CD4-positive, alpha-beta T cell (primary cell): ENCODE measurements at regions not wholly inside any gene's neighbourhood (a gene's known extent, or its start where the extent isn't known, plus 50 kb on each side); places are given as distances from the start of the nearest gene placed in this dataset.

Source experiments
- ATAC-seq: fragments of 200-7000 bp; cut with Tn5 transposase; one replicate; pipeline ENCODE4 v1.10.0; 2022; ENCODE audit warnings: mild to moderate bottlenecking; ENCODE audit not compliant: poor library complexity
- CTCF ChIA-PET: fragments of 350-600 bp; sonication (Branson Sonifier 250); formaldehyde crosslinking; loops from one replicate; lab custom pipeline; 2021; ENCODE audit warnings: antibody characterized with exemption, inconsistent platforms; lab: Charles Lee
- POLR2A ChIA-PET: fragments of 350-600 bp; sonication (Branson Sonifier 250); formaldehyde crosslinking; loops from one replicate; lab custom pipeline; 2021; ENCODE audit warnings: antibody characterized with exemption, inconsistent platforms; lab: Charles Lee
- DNase-seq, 14 experiments: peaks; one replicate each; pipeline ENCODE4 v3.0.0-alpha.2; 2013 to 2020; ENCODE audit warnings: mixed read lengths in 2 of 14
- H3K27ac ChIP-seq, 2 donors: one replicate each; pipeline versions ENCODE4 v1.5.1 to v1.7.0; 2013; ENCODE audit warnings: low read length in 2 of 2, low read depth in 1 of 2, mild to moderate bottlenecking in 1 of 2
- H3K27me3 ChIP-seq, 2 experiments: 1 replicate in 1 of 2; 2 replicates in 1 of 2; pipeline versions ENCODE4 v1.6.1 to v1.7.0; 2013; ENCODE audit warnings: low read length in 2 of 2, control low read depth in 1 of 2, mild to moderate bottlenecking in 1 of 2, moderate library complexity in 1 of 2; ENCODE audit not compliant: insufficient read depth in 2 of 2, control insufficient read depth in 1 of 2
- H3K36me3 ChIP-seq: one replicate; pipeline ENCODE4 v1.6.1; 2013; ENCODE audit warnings: low read length, control low read depth; ENCODE audit not compliant: insufficient read depth
- H3K4me1 ChIP-seq: one replicate; pipeline ENCODE4 v1.6.1; 2013; ENCODE audit warnings: low read length, control low read depth; ENCODE audit not compliant: insufficient read depth
- H3K4me3 ChIP-seq: one replicate; pipeline ENCODE4 v1.5.1; 2013; ENCODE audit warnings: mild to moderate bottlenecking, low read length, moderate library complexity
- H3K9me3 ChIP-seq, 2 experiments: 1 replicate in 1 of 2; 2 replicates in 1 of 2; pipeline versions ENCODE4 v1.6.1 to v1.7.0; 2013; ENCODE audit warnings: low read length in 2 of 2, mild to moderate bottlenecking in 2 of 2, control low read depth in 1 of 2, moderate library complexity in 1 of 2; ENCODE audit not compliant: control insufficient read depth in 1 of 2, insufficient read depth in 1 of 2
- H3K27ac Mint-ChIP-seq: one replicate; pipeline ENCODE4 v1.8.0; 2020; ENCODE audit warnings: mixed read lengths
- H3K27me3 Mint-ChIP-seq: one replicate; pipeline ENCODE4 v1.8.0; 2021; ENCODE audit warnings: mixed read lengths
- H3K36me3 Mint-ChIP-seq: one replicate; pipeline ENCODE4 v1.8.0; 2021; ENCODE audit warnings: low read depth, mixed read lengths
- H3K4me1 Mint-ChIP-seq: one replicate; pipeline ENCODE4 v1.8.0; 2021; ENCODE audit warnings: low read depth, mixed read lengths
- H3K4me3 Mint-ChIP-seq: one replicate; pipeline ENCODE4 v1.8.0; 2020; ENCODE audit warnings: mild to moderate bottlenecking, mixed read lengths
- H3K9me3 Mint-ChIP-seq: one replicate; pipeline ENCODE4 v1.8.0; 2020; ENCODE audit warnings: mixed read lengths
- intact Hi-C, 2 experiments: fragments of 100-400 bp; cut with DNase I in 1 of 2; cut with micrococcal nuclease in 1 of 2; formaldehyde crosslinking; loops; one replicate each; pipeline versions ENCODE4 v1.15.1 to v1.9.0; 2023 to 2025; cut with DNase I, micrococcal nuclease
- TF ChIP-seq, protein P1 (sequence below): fragments of 200-600 bp; IDR thresholded peaks from one replicate; pipeline ENCODE4 v1.8.0; 2022; ENCODE audit warnings: antibody characterized with exemption, mild to moderate bottlenecking

DNA sequence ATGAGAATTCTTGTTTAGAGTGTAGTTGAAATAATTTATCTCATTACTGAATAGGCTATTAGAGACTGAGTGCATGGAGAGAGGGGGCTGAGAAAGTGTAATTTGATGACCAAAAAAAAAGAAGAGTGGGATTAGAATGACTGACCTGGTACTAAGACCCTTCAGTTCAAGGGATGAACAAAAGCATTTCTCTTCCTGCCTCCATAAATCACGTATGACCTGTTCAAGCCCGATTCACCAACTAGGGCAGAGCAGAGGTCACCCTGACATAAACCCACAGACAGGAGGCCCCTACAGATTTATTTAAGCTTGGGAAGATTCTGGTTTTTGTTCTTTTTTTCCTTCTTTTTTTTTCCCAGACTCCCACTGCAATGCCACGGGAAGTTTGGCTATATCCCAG, 123.7 kb upstream of the COP1 start:
- Histone ChIP-seq H3K4me1 (no peaks in the 10 kb centered on the region), H3K27ac (no peak overlapping the region), H3K4me3 (no peak overlapping the region), H3K36me3 (no peaks in the 10 kb centered on the region), H3K27me3 (no peaks in the 10 kb centered on the region), H3K9me3 (no peaks in the 10 kb centered on the region)
- ATAC-seq: no peak
- no peak overlapping the region for H3K4me3 Mint-ChIP-seq
- no peak for DNase-seq
- intact Hi-C loops: no loop called here
- no peaks in the 10 kb centered on the region for H3K27me3 Mint-ChIP-seq
- no peaks in the 10 kb centered on the region for H3K36me3 Mint-ChIP-seq
- H3K27ac Mint-ChIP-seq: no peak overlapping the region
- ChIA-PET CTCF (no interaction called here), POLR2A (no interaction called here)
- no peaks in the 10 kb centered on the region for H3K9me3 Mint-ChIP-seq
- H3K4me1 Mint-ChIP-seq: no peaks in the 10 kb centered on the region
- TF ChIP-seq, protein P1, sequence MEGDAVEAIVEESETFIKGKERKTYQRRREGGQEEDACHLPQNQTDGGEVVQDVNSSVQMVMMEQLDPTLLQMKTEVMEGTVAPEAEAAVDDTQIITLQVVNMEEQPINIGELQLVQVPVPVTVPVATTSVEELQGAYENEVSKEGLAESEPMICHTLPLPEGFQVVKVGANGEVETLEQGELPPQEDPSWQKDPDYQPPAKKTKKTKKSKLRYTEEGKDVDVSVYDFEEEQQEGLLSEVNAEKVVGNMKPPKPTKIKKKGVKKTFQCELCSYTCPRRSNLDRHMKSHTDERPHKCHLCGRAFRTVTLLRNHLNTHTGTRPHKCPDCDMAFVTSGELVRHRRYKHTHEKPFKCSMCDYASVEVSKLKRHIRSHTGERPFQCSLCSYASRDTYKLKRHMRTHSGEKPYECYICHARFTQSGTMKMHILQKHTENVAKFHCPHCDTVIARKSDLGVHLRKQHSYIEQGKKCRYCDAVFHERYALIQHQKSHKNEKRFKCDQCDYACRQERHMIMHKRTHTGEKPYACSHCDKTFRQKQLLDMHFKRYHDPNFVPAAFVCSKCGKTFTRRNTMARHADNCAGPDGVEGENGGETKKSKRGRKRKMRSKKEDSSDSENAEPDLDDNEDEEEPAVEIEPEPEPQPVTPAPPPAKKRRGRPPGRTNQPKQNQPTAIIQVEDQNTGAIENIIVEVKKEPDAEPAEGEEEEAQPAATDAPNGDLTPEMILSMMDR: no peak

DNA sequence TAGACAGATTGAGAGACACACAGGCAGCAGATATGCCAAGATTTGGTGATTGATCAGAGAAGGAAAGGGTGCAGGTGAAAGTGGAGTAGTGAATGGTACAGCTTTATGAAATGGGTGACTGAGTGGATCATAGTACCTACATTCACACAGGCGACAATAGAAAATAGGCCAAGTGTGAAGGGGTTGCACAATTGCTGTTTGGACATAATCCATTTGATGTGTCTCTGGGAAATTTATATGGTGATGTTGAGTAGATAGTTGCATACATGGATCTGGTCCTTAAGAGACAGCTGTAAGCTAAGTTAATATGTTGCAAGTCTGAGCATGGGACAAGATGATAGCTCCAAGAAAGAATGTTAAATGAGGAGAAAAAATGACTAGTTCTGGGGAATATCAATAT, 118.6 kb upstream of the COP1 start:
- POLR2A ChIA-PET: no interaction called here
- intact Hi-C loops: no loop called here
- peaks cover 17% of the 10 kb centered on the region for H3K27me3 Mint-ChIP-seq

DNA sequence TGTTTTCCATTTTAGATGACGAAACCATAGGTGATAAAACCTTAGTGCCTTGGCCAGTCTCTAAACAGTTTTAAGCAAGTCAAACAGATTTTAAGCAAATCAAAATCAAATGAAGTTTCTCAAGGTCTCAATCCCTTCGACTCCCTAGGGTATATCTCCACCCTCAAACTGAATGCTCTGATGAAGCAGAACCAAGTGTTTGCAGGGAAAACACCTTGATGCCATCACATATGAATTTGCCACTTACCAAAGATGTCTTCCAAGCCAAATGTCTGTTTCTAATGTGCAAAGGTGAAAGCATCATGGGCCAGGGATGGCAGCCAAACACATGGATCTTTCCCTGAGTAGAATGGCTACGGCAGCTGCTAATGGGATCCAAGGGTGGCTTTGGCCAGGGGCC, 116.4 kb upstream of the COP1 start:
- H3K27me3 Mint-ChIP-seq: peaks cover 22% of the 10 kb centered on the region
- no peaks in the 10 kb centered on the region for H3K9me3 Mint-ChIP-seq
- no peak overlapping the region for H3K4me3 ChIP-seq
- DNase-seq: no peak
- H3K27me3 ChIP-seq: no peaks in the 10 kb centered on the region
- no peak overlapping the region for H3K27ac ChIP-seq
- POLR2A ChIA-PET: no interaction called here
- no peaks in the 10 kb centered on the region for H3K4me1 ChIP-seq
- H3K36me3 ChIP-seq: no peaks in the 10 kb centered on the region
- H3K4me3 Mint-ChIP-seq: no peak overlapping the region
- H3K27ac Mint-ChIP-seq: no peak overlapping the region
- no peaks in the 10 kb centered on the region for H3K36me3 Mint-ChIP-seq
- H3K4me1 Mint-ChIP-seq: no peaks in the 10 kb centered on the region
- TF ChIP-seq, protein P1: no peak
- no peaks in the 10 kb centered on the region for H3K9me3 ChIP-seq
- intact Hi-C loops: no loop called here
- CTCF ChIA-PET: no interaction called here
- ATAC-seq: no peak

More for the DNA sequence above, 118.6 kb upstream of the COP1 start:
- Mint-ChIP-seq H3K27ac (no peak overlapping the region), H3K4me3 (no peak overlapping the region), H3K4me1 (no peaks in the 10 kb centered on the region), H3K9me3 (no peaks in the 10 kb centered on the region), H3K36me3 (no peaks in the 10 kb centered on the region)
- ATAC-seq (no peak), DNase-seq (no peak)
- Histone ChIP-seq H3K27ac (no peak overlapping the region), H3K27me3 (no peaks in the 10 kb centered on the region), H3K9me3 (no peaks in the 10 kb centered on the region), H3K36me3 (no peaks in the 10 kb centered on the region), H3K4me3 (no peak overlapping the region), H3K4me1 (no peaks in the 10 kb centered on the region)
- CTCF ChIA-PET: no interaction called here
- TF ChIP-seq, protein P1: no peak
